HG02938 (cell line): ENCODE measurements at regions not wholly inside any gene's neighbourhood (a gene's known extent, or its start where the extent isn't known, plus 50 kb on each side); places are given as distances from the start of the nearest gene placed in this dataset.
"Not testable (repeated sequence)": the region's sequence is repeated elsewhere in the genome, so short reads cannot be mapped to it uniquely, and the experiment has no call there.

ENCODE experiments used
- ATAC-seq: cut with Tn5 transposase; IDR thresholded peaks from one replicate; pipeline ENCODE4 v1.9.1; 2021; ENCODE audit warnings: mild to moderate bottlenecking, moderate library complexity; ENCODE audit not compliant: unreplicated experiment

DNA sequence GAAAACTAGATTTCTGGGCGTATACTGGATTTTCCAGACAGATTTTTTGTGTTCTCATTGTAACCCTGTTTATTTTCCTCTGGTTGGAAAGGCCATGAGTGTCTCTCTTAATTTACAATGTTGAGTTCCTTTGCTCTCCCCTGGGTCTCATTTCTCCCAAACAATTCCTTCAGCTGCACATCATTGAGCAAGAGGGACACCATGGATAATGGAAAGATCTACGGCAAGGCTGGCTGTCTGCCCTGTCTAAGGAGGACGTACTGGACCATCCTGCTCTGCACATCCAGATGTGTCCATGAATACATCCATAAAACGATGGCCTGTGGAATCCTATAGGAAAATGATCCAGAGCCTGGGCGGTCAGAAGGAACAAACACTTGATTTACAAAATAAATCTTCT, 258.1 kb upstream of the MCTP2 start:
- no peak for ATAC-seq

DNA sequence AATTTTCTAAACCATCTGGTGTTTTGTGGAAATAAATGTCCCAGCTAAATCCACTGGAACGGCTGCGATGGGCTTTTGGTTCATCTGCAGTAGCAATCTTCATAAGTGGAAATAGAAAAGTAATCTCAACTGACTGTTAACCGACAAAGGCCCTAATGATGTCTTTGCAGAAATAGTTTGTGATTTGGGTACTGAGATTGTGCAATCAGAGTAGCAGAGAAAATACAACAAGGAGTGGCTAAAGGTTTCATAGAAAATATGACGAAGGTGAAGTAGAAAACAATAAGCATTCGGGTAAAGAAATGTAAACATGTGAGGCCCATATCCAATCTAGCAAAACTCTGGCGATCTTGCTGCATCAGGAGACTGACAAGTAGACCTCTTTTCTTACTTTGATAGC, 262.6 kb upstream of the MCTP2 start:
- ATAC-seq: no peak

DNA sequence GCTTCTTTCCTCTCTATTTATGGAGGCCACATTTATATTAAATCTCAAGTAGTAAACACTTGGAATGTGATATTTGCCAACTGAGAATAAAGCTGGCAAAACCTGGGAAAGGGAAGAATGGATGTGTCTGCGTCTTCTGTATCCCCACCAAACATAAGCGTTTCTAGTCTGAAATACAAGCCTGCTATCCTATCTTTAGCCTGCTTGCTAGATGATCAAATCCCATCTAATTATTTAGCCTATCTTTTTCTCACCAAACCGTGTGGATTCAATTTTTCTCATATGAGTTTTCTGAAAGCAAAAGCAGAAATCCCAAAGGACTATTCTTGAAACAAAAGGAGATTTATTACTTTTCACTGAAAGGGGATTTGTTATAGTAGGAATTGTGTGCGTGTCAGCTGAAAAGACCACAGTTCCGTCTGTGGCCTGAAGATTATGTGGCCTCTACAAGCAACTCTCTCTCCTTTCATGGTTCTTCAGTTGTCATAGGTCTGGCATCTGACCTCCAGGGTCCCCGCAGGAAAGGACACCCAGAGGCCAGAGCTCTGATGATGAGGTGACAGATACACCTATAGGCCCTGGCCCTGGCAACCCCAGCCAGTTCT, 266.0 kb upstream of the MCTP2 start:
- ATAC-seq: no peak

DNA sequence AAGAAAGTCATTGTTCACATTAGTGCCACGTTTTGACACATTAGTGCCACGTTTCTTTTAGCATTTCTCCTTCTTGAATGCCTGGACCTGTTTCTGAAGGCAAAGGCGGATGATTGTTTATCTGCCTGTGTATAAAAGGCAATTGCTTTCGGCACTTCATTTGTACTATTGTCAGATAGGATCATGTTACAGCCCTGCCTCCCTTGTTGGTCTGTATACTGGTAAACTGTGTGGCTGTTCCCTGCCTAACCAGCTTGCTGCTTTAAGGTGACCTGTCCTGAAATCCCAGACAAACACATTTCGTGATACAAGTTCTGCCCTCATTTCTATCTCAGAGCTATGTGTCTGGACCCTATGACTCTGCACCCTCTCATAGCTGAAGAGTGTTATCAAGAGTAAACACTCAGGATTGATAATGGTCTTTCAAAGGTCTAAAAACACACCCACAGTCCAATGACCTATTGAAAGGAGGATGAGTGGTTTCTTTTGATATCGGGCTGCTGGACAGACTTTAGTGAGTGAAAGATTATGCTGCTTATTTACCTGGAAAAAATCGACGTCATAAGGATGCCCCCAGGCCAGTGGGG, 276.3 kb upstream of the MCTP2 start:
- ATAC-seq: no peak

DNA sequence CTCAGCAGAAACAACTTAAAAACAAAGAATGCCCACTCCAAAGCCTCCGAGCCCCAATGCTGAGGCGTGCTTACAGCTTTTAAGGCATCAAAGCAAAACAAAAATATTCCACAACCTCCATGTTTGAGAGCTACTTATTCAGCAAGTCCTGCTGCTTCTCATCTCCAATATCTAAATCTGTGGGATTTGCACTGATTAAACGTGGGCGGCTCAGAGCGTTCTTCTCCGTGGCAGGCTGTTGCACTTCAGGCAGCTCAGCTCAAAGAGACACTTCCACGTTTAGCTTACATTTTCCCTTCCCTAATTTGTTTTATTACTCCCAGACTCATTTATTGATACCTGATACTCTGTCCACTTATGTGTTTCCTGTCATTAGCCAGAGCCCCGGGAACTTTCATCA, 282.6 kb upstream of the MCTP2 start:
- no peak for ATAC-seq

DNA sequence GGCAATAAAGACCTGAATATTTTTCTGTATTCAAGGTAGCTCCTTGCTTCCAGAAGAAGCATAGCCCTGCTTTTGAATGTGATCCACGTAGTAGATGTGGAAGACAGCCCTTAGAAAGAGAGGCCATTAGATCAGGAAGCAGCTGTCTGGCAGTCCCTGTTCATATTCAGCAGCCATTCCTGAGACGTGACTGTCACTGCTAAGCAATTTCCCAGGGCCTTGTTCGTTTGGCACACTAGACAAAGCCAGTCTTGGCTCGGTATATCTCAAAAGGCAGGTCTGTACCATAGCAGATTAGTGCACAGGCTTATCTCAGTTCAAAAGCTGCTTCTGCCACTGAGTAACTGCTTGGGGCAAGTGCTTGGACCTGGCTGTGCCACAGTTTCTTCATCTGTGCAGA, 287.8 kb upstream of the MCTP2 start:
- no peak for ATAC-seq

DNA sequence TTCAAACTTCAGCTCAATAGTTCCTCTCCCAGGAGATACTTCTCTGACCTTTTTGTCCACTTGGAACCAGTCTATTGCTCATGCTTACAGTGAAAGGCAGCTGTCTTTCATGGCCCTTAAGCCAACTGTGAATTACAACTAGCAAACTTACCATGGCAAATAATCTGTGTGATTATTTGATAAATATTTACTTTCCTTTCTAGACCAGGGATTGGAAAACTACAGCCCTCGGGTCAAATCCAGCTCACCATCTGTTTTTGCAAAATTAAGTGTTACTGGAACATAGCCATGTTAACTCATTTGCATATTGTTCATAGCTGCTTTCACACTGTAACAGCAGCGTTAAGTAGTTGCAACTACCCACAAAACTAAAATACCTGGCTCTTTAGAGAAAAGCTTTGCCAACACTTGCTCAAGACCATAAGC, 289.1 kb upstream of the MCTP2 start:
- no peak for ATAC-seq

DNA sequence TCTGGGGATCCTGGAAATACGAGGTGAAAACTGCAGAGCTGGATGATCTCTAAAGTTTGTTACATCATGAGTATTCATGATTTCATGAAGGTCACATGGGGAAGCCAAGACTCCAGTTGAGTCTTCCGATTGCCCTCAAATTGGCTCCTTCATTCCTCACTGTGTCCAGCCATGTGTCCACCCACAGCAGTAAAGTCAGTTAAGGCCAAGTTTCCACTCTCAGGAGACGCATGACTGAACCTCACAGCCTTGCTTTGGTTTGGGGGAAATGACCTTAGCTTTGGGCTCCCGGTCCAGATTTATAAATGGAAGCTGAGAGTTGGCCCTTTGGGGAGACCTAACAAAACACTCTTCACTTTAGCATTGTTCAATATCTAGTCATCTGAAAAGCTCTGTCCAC, 289.7 kb upstream of the MCTP2 start:
- ATAC-seq: no peak

DNA sequence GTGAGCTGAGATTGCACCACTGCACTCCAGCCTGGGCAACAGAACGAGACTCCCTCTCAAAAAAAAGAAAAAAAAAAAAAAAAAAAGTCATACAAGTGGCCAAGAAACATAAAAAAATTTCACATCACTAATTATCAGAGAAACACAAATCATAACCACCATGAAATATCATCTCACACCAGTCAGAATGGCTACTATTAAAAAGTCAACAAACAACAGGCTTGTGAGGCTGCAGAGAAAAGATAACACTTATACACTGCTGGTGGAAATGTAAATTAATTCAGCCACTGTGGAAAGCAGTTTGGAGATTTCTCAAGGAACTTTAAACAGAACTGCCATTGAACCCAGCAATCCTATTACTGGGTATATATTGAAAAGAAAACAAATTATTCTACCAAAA, 291.1 kb upstream of the MCTP2 start:
- no peak for ATAC-seq

DNA sequence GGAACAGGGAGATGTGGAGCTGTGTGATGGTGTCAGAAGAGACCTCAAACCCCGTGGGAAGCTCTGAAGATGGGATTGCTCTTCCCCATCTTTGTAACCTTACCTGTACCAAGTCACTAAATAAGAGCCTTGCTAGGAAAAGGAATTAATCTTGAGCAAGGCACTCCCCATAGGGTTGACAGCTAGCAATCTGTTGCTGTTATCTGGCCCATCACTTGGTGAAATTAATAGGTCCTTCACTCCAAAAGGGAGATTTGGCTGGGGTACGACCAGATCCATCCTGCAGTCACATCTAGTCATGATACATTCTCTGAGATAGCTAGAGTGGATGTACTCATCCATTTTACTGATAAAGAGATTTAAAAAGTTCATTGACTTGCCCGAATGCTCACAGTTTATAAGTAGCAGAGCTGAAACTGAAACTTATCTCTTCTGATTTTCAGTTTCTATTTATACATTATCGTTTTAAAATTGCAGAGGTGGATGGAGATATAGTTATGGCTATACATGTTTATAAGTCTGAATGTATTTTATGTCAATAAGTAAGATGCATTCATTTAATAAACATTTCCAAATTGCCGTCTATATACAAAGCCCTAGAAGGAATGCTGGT, 299.1 kb upstream of the MCTP2 start:
- peak; percentile 95 for ATAC-seq

DNA sequence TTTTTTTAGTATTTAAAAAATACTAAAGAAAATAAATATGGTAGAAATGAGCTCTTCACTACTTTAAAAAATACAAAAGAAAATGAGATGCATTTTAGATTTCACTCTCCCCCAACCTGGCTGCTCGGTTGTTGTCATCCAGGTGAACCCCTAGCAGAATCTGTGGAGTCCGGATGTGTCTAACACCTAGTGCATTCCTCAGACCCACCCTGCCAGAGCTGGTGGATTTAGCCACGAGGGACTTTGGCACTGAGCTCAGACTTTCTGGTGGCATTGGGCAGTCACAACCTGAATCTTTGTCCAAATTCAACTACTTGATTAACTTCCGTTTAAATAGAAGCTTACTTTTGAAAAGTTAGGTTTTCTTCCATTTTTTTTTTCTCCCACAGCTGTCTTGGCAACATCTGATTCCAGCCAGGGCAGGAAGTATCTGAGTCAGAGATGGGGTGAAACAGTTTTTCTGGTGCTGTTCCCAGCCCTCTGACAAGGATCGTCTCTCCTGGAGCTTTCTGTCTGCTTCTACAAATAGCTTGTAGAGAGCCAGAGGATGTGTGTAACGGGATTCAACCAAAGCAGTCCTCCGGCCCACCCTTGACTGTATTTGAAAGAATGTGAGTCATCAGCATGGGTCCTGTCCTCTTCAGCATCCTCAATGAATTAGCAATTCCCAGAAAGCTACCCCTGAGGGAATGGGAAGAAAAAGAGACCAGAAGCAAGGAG, 301.8 kb upstream of the MCTP2 start:
- no peak for ATAC-seq

DNA sequence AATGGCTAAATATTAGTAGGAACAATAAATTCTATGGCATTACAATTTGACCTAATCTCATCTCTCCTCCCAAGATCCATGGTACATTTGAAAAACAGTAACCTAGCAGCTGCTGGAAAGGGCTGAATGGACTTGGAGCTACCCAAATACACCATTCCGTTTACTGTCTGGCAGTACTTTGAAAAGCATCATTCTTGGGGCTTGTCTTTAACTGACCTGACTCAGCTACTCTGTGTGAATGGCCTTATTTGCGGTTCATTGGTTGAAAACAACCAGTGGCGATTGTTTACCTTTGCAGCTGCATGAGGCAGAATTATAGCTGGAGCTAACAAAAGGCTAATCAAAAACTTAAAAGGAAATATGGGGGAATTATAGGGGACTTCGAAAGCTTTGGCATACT, 311.2 kb upstream of the MCTP2 start:
- ATAC-seq: no peak

DNA sequence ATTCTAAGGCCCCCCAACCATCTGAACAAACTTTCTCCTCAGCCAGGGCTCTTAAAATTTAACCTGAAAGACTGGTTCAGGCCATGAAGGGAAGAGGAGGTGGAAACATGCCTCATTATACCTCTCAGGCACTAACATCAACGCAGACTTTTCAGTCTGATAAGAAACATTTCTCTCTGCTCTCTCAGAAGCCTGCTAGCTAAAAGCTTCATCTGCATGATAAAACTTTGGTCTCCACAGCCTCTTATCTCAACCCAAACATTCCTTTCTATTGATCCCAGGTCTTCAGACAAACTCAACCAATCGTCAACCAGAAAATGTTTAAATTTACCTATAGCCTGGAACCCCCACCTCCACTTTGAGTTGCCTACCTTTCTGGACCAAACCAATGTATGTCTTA, 312.6 kb upstream of the MCTP2 start:
- not testable (repeated sequence) for ATAC-seq

DNA sequence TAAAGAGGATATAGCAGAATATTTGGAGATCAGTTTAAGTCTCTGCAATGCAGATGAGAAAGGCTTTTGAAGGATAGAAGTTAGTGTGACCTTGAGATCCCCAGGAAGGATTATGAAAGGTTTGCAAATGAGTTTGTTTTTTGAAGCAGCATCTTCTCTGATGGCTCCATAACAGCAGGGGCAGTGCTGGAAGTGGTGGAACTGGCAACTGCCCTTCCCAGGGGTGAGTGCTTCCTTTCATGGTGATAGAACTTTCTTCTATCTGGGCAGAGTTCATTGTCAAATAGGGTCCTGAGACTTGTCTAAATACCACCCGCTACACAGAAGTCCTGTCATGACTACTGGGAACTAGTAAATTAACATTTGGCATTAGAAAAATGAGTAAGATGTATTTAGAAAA, 314.2 kb upstream of the MCTP2 start:
- ATAC-seq: no peak

DNA sequence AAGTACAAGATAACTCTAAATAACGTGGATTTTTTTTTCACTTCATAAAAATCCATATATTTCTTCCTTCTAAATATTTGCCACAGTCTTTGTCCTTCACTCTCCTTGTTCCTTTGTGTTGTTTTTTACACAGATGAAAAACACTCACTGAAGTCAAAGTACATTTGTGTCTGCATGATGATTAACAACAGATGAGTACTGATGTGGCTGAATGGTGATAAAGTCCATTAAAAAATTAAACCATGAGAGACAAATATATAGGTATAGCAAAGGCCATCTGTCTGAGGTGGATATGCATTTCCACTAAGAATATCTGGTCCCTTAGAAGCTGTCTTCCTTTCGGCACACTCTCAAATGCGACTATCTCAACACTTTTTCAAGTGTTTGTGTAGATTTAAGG, 317.5 kb upstream of the MCTP2 start:
- ATAC-seq: no peak

DNA sequence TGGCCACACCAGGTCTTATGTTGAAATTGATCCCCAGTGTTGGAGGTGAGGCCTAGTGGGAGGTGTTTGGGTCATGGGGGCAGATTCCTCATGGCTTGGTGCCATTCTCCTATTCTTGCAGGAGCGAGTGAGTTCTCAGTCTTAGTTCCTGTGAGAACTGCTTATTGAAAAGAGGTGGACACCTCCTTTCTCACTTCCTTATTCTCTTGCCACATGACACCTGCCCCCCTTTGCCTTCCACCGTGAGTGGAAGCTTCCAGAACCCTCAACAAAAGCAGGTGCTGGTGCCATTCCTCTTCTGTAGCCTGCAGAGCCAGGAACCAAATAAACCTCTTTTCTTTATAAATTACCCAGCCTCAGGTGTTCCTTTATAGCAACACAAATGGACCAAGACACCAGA, 318.1 kb upstream of the MCTP2 start:
- no peak for ATAC-seq

DNA sequence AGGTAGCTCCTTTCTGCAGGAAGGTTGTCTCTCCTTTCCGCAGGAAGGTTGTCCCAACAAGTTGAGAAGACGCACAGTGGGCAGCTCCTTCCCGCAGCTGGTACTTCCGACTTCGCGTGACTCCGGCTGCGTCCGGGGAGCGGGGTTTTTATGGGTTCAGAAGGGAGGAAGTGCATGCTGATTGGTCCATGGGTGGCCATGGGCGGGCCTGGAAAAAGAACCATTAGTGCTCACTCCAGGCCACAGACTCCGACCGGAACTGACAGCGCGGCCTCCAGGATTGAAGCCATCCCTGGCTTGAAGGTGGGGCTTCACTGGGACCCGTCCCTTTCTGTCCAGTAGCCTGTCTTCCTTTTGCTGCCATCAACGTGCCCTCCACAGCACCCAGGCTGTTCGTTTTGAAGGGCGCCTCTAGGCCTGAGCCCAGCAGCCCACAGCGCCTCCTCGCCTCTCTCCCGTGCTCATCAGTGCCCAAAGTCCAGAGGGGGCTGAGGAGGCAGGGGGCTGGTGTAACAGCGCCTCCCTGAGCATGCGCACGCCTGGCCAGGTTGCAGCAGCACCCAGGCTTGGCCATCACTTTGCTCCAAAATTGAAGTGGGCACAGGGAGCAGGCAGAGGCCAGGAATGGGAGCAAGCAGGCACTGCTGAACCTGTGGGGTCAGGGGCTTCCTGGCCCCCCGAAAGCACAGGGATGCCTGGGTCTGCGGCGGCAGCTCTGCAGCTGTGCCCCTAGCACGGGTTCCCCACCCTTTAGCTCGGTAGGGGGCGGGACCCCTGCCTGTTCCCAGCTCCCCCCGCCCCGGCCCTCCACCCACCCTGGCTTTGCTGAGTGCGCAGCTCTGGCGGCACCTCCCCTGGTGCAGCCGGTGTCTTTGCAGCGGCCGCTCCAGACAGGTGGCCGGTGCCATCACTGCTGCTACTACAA, 330.6 kb upstream of the MCTP2 start:
- ATAC-seq: no peak

DNA sequence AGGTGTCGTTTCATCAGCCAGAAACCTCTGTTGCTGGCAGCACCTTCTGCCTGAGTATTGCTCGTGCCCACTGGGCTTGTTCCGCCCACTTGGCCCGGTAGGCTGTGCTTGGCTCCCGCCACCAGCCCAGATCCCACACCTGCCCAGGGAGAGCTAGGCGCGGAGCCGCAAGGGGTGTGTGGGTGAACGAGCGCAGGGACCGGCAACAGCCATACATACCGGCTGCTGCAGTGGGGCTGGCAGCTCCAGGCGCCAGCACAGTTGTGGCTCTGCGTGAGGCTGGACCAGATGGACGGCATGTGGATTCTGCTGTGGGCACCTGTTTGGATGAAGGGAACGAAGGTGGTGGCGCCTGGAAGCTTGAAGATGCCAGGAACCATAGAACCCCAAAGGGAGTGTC, 331.5 kb upstream of the MCTP2 start:
- ATAC-seq: no peak

DNA sequence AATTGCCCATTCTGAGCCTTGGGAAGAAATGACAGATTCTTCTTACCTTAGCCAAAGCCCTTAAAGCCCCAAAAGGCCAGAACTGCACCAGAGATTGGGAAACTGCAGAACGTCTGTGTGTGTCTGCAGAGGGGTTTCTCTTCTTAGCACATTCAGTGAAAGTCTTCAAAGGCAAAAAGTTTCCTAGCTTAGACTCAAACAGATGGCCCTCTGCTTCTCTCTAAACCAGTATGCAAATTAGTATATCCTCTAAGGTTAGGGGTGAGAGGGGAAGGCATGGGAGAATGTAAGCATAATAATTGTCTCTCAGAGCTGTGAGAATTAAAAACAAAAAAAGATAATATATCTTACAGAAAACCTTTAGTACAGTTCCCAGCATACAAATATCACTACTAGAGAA, 334.0 kb upstream of the MCTP2 start:
- no peak for ATAC-seq

DNA sequence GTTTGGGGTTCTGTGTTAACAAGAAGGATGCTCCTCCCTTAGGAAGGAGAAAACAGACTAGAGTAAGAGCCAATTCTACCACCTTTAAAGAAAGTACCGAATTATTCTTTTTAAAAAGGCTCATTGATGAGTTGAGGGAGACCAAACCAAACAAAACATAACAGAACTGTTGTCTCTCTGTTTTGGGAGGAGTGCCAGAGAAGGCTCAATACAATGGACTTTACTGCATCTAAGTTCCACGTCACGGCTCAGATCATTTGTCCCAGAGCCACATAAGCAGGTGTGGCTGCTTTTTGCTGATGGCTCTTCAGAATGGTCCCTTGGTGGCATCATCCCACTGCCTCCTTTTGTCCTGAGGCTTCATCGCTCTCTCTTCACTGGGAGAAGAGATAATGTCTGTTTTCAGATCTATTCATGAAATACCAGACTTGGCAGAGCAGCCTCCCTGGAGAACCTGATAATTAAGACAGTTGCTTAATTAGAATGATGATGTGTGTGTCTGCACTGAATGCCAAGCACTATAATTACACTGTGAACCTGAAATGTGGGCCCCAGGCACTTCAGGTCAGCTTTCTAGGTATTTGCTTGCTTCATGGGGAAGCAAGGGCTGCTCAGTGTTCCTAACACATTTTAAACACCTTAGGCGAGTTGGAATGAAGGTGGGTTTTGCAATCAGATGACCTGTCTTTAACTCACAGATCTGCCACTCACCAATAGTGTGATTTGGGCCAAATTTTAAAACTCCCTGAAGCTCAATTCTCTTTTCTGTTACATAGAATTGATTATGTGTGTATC, 335.2 kb upstream of the MCTP2 start:
- ATAC-seq: no peak
